Right lobe of liver (tissue), 4 donors: ENCODE measurements at regions not wholly inside any gene's neighbourhood (a gene's known extent, or its start where the extent isn't known, plus 50 kb on each side); places are given as distances from the start of the nearest gene placed in this dataset.

Experiments used
- POLR2A ChIP-seq: fragments of 450-650 bp; IDR thresholded peaks from one replicate; pipeline ENCODE4 v1.6.1; 2017; ENCODE audit warnings: antibody characterized with exemption, mild to moderate bottlenecking
- TF ChIP-seq, protein P1 (sequence below), 4 donors: fragments of 200-600 bp in 3 of 4; fragments of 450-650 bp in 1 of 4; IDR thresholded peaks; one replicate each; pipeline versions ENCODE4 v1.5.1 to v1.8.0; 2016 to 2022; ENCODE audit warnings: antibody characterized with exemption in 4 of 4, mild to moderate bottlenecking in 2 of 4
- donor health status: DM: no; HTN: no; CAD: no.
- donor health status: DM: no; HTN: no; CAD: no.
- donor health status: DM: no; HTN: yes; CAD: no.

DNA sequence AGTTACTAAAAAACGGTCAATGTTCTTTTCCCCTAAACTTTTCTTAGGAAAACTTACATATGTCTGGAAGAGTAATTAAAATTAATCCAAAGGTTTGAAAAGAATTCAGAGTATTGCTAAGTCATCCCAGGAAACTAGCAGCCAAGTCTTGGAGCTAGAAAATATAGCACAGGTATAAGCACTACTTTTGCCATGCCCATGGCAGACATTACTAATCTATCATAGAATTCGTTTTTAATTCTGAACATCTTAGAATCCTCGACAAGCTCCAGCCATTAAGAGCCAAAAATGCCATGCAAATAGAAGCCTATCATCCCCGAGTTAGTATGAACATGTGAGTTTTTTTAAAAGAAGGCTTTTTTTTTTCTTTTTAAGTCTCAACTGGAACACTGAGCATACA, 395.0 kb downstream of the ZEB2 start:
- TF ChIP-seq, protein P1, sequence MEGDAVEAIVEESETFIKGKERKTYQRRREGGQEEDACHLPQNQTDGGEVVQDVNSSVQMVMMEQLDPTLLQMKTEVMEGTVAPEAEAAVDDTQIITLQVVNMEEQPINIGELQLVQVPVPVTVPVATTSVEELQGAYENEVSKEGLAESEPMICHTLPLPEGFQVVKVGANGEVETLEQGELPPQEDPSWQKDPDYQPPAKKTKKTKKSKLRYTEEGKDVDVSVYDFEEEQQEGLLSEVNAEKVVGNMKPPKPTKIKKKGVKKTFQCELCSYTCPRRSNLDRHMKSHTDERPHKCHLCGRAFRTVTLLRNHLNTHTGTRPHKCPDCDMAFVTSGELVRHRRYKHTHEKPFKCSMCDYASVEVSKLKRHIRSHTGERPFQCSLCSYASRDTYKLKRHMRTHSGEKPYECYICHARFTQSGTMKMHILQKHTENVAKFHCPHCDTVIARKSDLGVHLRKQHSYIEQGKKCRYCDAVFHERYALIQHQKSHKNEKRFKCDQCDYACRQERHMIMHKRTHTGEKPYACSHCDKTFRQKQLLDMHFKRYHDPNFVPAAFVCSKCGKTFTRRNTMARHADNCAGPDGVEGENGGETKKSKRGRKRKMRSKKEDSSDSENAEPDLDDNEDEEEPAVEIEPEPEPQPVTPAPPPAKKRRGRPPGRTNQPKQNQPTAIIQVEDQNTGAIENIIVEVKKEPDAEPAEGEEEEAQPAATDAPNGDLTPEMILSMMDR (IDR thresholded peaks at IDR 0.05) = no peak
- no peak for TF ChIP-seq POLR2A
